ENCODE measurements at regions not wholly inside any gene's neighbourhood (a gene's known extent, or its start where the extent isn't known, plus 50 kb on each side); places are given as distances from the start of the nearest gene placed in this dataset.

GRCh38 chr3:116863822-116864589 lies 154.4 kb downstream of the TUSC7 start:
- CTCF ChIA-PET, result no interaction called here
- POLR2A ChIA-PET, result no interaction called here
- Mint-ChIP-seq H3K27me3 (no peaks in the 10 kb centered on the region), H3K27ac (no peak overlapping the region), H3K9me3 (no peaks in the 10 kb centered on the region), H3K4me3 (no peak overlapping the region), H3K4me1 (ENCODE audit: low read depth) (no peaks in the 10 kb centered on the region), H3K36me3 (no peaks in the 10 kb centered on the region)
- no peak for DNase-seq
- intact Hi-C loops (cut with micrococcal nuclease), result loop anchor here (10.0 kb wide), 1 partner anchor 1131 kb away; no protein-coding TSS in a partner anchor

GRCh38 chr3:116864590-116864927 lies 155.0 kb downstream of the TUSC7 start:
- Mint-ChIP-seq H3K27ac (no peak overlapping the region), H3K9me3 (no peaks in the 10 kb centered on the region), H3K36me3 (no peaks in the 10 kb centered on the region), H3K27me3 (no peaks in the 10 kb centered on the region), H3K4me3 (no peak overlapping the region), H3K4me1 (ENCODE audit: low read depth) (no peaks in the 10 kb centered on the region)
- ChIA-PET POLR2A (no interaction called here), CTCF (no interaction called here)
- intact Hi-C loops (cut with micrococcal nuclease), result loop anchor here (10.0 kb wide), 1 partner anchor 1130 kb away; no protein-coding TSS in a partner anchor
- DNase-seq, result no peak

GRCh38 chr3:116870379-116870778 lies 160.8 kb downstream of the TUSC7 start:
- Mint-ChIP-seq H3K27me3 (no peaks in the 10 kb centered on the region), H3K4me3 (no peak overlapping the region), H3K9me3 (no peaks in the 10 kb centered on the region), H3K36me3 (no peaks in the 10 kb centered on the region), H3K27ac (no peak overlapping the region), H3K4me1 (ENCODE audit: low read depth) (no peaks in the 10 kb centered on the region)
- intact Hi-C loops (cut with micrococcal nuclease), result no loop called here
- no peak for DNase-seq
- POLR2A ChIA-PET, result no interaction called here
- CTCF ChIA-PET, result no interaction called here

- POLR2A ChIA-PET, result no interaction called here
- Mint-ChIP-seq H3K27me3 (no peaks in the 10 kb centered on the region), H3K27ac (no peak overlapping the region), H3K4me3 (no peak overlapping the region), H3K4me1 (ENCODE audit: low read depth) (no peaks in the 10 kb centered on the region), H3K9me3 (no peaks in the 10 kb centered on the region), H3K36me3 (no peaks in the 10 kb centered on the region)
- CTCF ChIA-PET, result no interaction called here
- no peak for DNase-seq
- intact Hi-C loops (cut with micrococcal nuclease), result no loop called here
Measured at GRCh38 chr3:116871905-116872304, 162.3 kb downstream of the TUSC7 start.

- no peaks in the 10 kb centered on the region for H3K9me3 Mint-ChIP-seq
- POLR2A ChIA-PET, result no interaction called here
- no peak for DNase-seq
- H3K36me3 Mint-ChIP-seq, result no peaks in the 10 kb centered on the region
- no peak overlapping the region for H3K27ac Mint-ChIP-seq
- intact Hi-C loops (cut with micrococcal nuclease), result no loop called here
- H3K4me1 Mint-ChIP-seq (ENCODE audit: low read depth), result no peaks in the 10 kb centered on the region
- H3K27me3 Mint-ChIP-seq, result no peaks in the 10 kb centered on the region
- no peak overlapping the region for H3K4me3 Mint-ChIP-seq
- CTCF ChIA-PET, result no interaction called here
Measured at GRCh38 chr3:116872688-116873087, 163.1 kb downstream of the TUSC7 start.

- Mint-ChIP-seq H3K4me1 (ENCODE audit: low read depth) (no peaks in the 10 kb centered on the region), H3K9me3 (no peaks in the 10 kb centered on the region), H3K27ac (no peak overlapping the region), H3K27me3 (no peaks in the 10 kb centered on the region), H3K4me3 (no peak overlapping the region), H3K36me3 (no peaks in the 10 kb centered on the region)
- DNase-seq, result no peak
- ChIA-PET CTCF (no interaction called here), POLR2A (no interaction called here)
- intact Hi-C loops (cut with micrococcal nuclease), result no loop called here
Measured at GRCh38 chr3:116873142-116873541, 163.6 kb downstream of the TUSC7 start.

- intact Hi-C loops (cut with micrococcal nuclease), result no loop called here
- H3K4me3 Mint-ChIP-seq, result no peak overlapping the region
- no peaks in the 10 kb centered on the region for H3K36me3 Mint-ChIP-seq
- peaks cover 3% of the 10 kb centered on the region for H3K9me3 Mint-ChIP-seq
- POLR2A ChIA-PET, result no interaction called here
- H3K27me3 Mint-ChIP-seq, result no peaks in the 10 kb centered on the region
- no peaks in the 10 kb centered on the region for H3K4me1 Mint-ChIP-seq (ENCODE audit: low read depth)
- no peak overlapping the region for H3K27ac Mint-ChIP-seq
- no peak for DNase-seq
- CTCF ChIA-PET, result no interaction called here
Measured at GRCh38 chr3:116877968-116878367, 168.4 kb downstream of the TUSC7 start.

GRCh38 chr3:116886202-116886893 lies 176.8 kb downstream of the TUSC7 start:
- ChIA-PET CTCF (no interaction called here), POLR2A (no interaction called here)
- Mint-ChIP-seq H3K4me3 (no peak overlapping the region), H3K9me3 (no peaks in the 10 kb centered on the region), H3K36me3 (no peaks in the 10 kb centered on the region), H3K4me1 (ENCODE audit: low read depth) (no peaks in the 10 kb centered on the region), H3K27me3 (no peaks in the 10 kb centered on the region), H3K27ac (no peak overlapping the region)
- no peak for DNase-seq
- intact Hi-C loops (cut with micrococcal nuclease), result no loop called here

GRCh38 chr3:116896116-116896515 lies 186.5 kb downstream of the TUSC7 start:
- no peak for DNase-seq
- Mint-ChIP-seq H3K27me3 (no peaks in the 10 kb centered on the region), H3K4me3 (no peak overlapping the region)

GRCh38 chr3:116897382-116897781 lies 187.8 kb downstream of the TUSC7 start:
- intact Hi-C loops (cut with micrococcal nuclease), result no loop called here
- Mint-ChIP-seq H3K27ac (no peak overlapping the region), H3K4me1 (ENCODE audit: low read depth) (no peaks in the 10 kb centered on the region), H3K4me3 (no peak overlapping the region), H3K9me3 (no peaks in the 10 kb centered on the region), H3K36me3 (no peaks in the 10 kb centered on the region), H3K27me3 (no peaks in the 10 kb centered on the region)
- DNase-seq, result no peak
- ChIA-PET POLR2A (no interaction called here), CTCF (no interaction called here)

More at GRCh38 chr3:116896116-116896515, 186.5 kb downstream of the TUSC7 start:
- ChIA-PET CTCF (no interaction called here), POLR2A (no interaction called here)
- Mint-ChIP-seq H3K9me3 (no peaks in the 10 kb centered on the region), H3K27ac (no peak overlapping the region), H3K36me3 (no peaks in the 10 kb centered on the region), H3K4me1 (ENCODE audit: low read depth) (no peaks in the 10 kb centered on the region)
- intact Hi-C loops (cut with micrococcal nuclease), result no loop called here

GRCh38 chr3:116899253-116899652 lies 189.7 kb downstream of the TUSC7 start:
- Mint-ChIP-seq H3K4me3 (no peak overlapping the region), H3K36me3 (no peaks in the 10 kb centered on the region)
- POLR2A ChIA-PET, result no interaction called here

GRCh38 chr3:116905334-116905733 lies 195.8 kb downstream of the TUSC7 start:
- Mint-ChIP-seq H3K4me3 (no peak overlapping the region), H3K27me3 (no peaks in the 10 kb centered on the region), H3K27ac (no peak overlapping the region), H3K36me3 (no peaks in the 10 kb centered on the region), H3K9me3 (no peaks in the 10 kb centered on the region), H3K4me1 (ENCODE audit: low read depth) (no peaks in the 10 kb centered on the region)
- ChIA-PET POLR2A (no interaction called here), CTCF (no interaction called here)
- no peak for DNase-seq
- intact Hi-C loops (cut with micrococcal nuclease), result no loop called here

More at GRCh38 chr3:116899253-116899652, 189.7 kb downstream of the TUSC7 start:
- no peaks in the 10 kb centered on the region for H3K9me3 Mint-ChIP-seq
- H3K27me3 Mint-ChIP-seq, result no peaks in the 10 kb centered on the region
- H3K27ac Mint-ChIP-seq, result no peak overlapping the region
- CTCF ChIA-PET, result no interaction called here
- intact Hi-C loops (cut with micrococcal nuclease), result no loop called here
- no peak for DNase-seq
- H3K4me1 Mint-ChIP-seq (ENCODE audit: low read depth), result no peaks in the 10 kb centered on the region

GRCh38 chr3:116905794-116906193 lies 196.2 kb downstream of the TUSC7 start:
- no peak for DNase-seq
- Mint-ChIP-seq H3K9me3 (no peaks in the 10 kb centered on the region), H3K27ac (no peak overlapping the region), H3K4me1 (ENCODE audit: low read depth) (no peaks in the 10 kb centered on the region), H3K4me3 (no peak overlapping the region), H3K27me3 (no peaks in the 10 kb centered on the region), H3K36me3 (no peaks in the 10 kb centered on the region)
- ChIA-PET POLR2A (no interaction called here), CTCF (no interaction called here)
- intact Hi-C loops (cut with micrococcal nuclease), result no loop called here
